ENCODE measurements at regions not wholly inside any gene's neighbourhood (a gene's known extent, or its start where the extent isn't known, plus 50 kb on each side); places are given as distances from the start of the nearest gene placed in this dataset.
"Not testable (repeated sequence)": the region's sequence is repeated elsewhere in the genome, so short reads cannot be mapped to it uniquely, and the experiment has no call there.

GRCh38 chr2:238615187-238615586 is 188.5 kb downstream of the ASB1 start (continued):
- TF ChIP-seq ZNF449 (tag by site-specific recombination; IDR thresholded peaks at IDR 0.05) (no peak), REPIN1 (tag by site-specific recombination; IDR thresholded peaks at IDR 0.05; ENCODE audit: low read depth) (no peak), ZNF549 (tag by site-specific recombination; IDR thresholded peaks at IDR 0.05) (no peak), ZNF768 (tag by site-specific recombination; IDR thresholded peaks at IDR 0.05) (no peak), TSHZ1 (tag by site-specific recombination; IDR thresholded peaks at IDR 0.05; ENCODE audit: borderline replicate concordance) (no peak), ZNF623 (tag by site-specific recombination; IDR thresholded peaks at IDR 0.05) (no peak), ZNF223 (tag by site-specific recombination; IDR thresholded peaks at IDR 0.05) (no peak)

GRCh38 chr2:238616681-238617080 is 190.0 kb downstream of the ASB1 start:
- ChIA-PET POLR2A (no interaction called here), CTCF (no interaction called here)
- Histone ChIP-seq H3K27ac (ENCODE audit: extremely low read depth, low read depth, low read length) (no peak overlapping the region), H3K4me1 (ENCODE audit: control insufficient read depth, insufficient read depth, low read length) (no peaks in the 10 kb centered on the region), H3K9me3 (ENCODE audit: control insufficient read depth, insufficient read depth, low read depth, low read length) (no peaks in the 10 kb centered on the region), H3K4me3 (ENCODE audit: low read depth, low read length) (no peak overlapping the region), H3K36me3 (ENCODE audit: control insufficient read depth in 2 of 2, insufficient read depth in 1 of 2, low read length in 2 of 2) (no peaks in the 10 kb centered on the region)
- TF ChIP-seq ZNF174 (tag by site-specific recombination; IDR thresholded peaks at IDR 0.05) = no peak
- no peak for TF ChIP-seq BCL6B (tag by site-specific recombination; IDR thresholded peaks at IDR 0.05)
- no peak for TF ChIP-seq REPIN1 (tag by site-specific recombination; IDR thresholded peaks at IDR 0.05; ENCODE audit: low read depth)
- TF ChIP-seq ZBTB17 (tag by site-specific recombination; IDR thresholded peaks at IDR 0.05) = no peak
- TF ChIP-seq ZBTB11 (tag by site-specific recombination; conservative IDR thresholded peaks at IDR 0.05; ENCODE audit: low read depth) = no peak
- no peak for TF ChIP-seq ZNF280C (tag by site-specific recombination; IDR thresholded peaks at IDR 0.05)
- no peak for TF ChIP-seq ZNF660 (tag by site-specific recombination; IDR thresholded peaks at IDR 0.05)
- TF ChIP-seq GLI2 (tag by site-specific recombination; IDR thresholded peaks at IDR 0.05; ENCODE audit: borderline replicate concordance, low read depth) = no peak
- TF ChIP-seq ZSCAN30 (tag by site-specific recombination; IDR thresholded peaks at IDR 0.05) = no peak
- no peak for TF ChIP-seq ZNF747 (tag by site-specific recombination; IDR thresholded peaks at IDR 0.05)
- TF ChIP-seq ZNF548 (tag by site-specific recombination; IDR thresholded peaks at IDR 0.05) = no peak
- no peak for TF ChIP-seq ZNF146 (tag by site-specific recombination; IDR thresholded peaks at IDR 0.05)
- TF ChIP-seq FEZF1 (tag by site-specific recombination; IDR thresholded peaks at IDR 0.05) = no peak
- no peak for TF ChIP-seq ZNF600 (tag by site-specific recombination; IDR thresholded peaks at IDR 0.05)

- CTCF ChIA-PET = interaction anchor here (0.6 to 0.7 kb wide), 3 partner anchors 11 to 100 kb away, joined by 3 to 5 read pairs (median 4); no protein-coding TSS in a partner anchor
- H3K9me3 ChIP-seq (ENCODE audit: control insufficient read depth, insufficient read depth, low read depth, low read length); H3K4me3 ChIP-seq (ENCODE audit: low read depth, low read length); H3K36me3 ChIP-seq (ENCODE audit: control insufficient read depth in 2 of 2, insufficient read depth in 1 of 2, low read length in 2 of 2); H3K4me1 ChIP-seq (ENCODE audit: control insufficient read depth, insufficient read depth, low read length); H3K27ac ChIP-seq (ENCODE audit: extremely low read depth, low read depth, low read length); POLR2A ChIA-PET: not testable (repeated sequence)
Observed at GRCh38 chr2:238618494-238619283, 192.0 kb downstream of the ASB1 start.
